Tibial artery (tissue), 4 donors: ENCODE measurements at regions not wholly inside any gene's neighbourhood (a gene's known extent, or its start where the extent isn't known, plus 50 kb on each side); places are given as distances from the start of the nearest gene placed in this dataset.

Experiments used
- DNase-seq, 2 donors: peaks; one replicate each; pipeline ENCODE4 v3.0.0-alpha.2; 2019
- H3K27ac ChIP-seq, 2 donors: fragments of 200-600 bp; sonication (generic) in 1 of 2; 1 replicate in 1 of 2; 2 replicates in 1 of 2; pipeline ENCODE4 v1.5.1; 2018 to 2019; ENCODE audit warnings: mild to moderate bottlenecking in 1 of 2
- H3K27me3 ChIP-seq, 2 donors: fragments of 200-600 bp; sonication (generic) in 1 of 2; one replicate each; pipeline versions ENCODE4 v1.5.1 to v1.6.0; 2016 to 2019
- H3K36me3 ChIP-seq, 3 donors: fragments of 200-600 bp; sonication (generic) in 2 of 3; one replicate each; pipeline ENCODE4 v1.5.1; 2016 to 2019; ENCODE audit warnings: mild to moderate bottlenecking in 2 of 3
- H3K4me1 ChIP-seq, 4 donors: fragments of 200-600 bp; sonication (generic) in 2 of 4; 1 replicate in 3 of 4; 2 replicates in 1 of 4; pipeline ENCODE4 v1.5.1; 2016 to 2019
- H3K4me3 ChIP-seq, 2 donors: fragments of 200-600 bp; sonication (generic) in 1 of 2; 1 replicate in 1 of 2; 2 replicates in 1 of 2; pipeline ENCODE4 v1.5.1; 2018 to 2019; ENCODE audit warnings: mild to moderate bottlenecking in 2 of 2
- H3K9me3 ChIP-seq, 3 donors: fragments of 200-600 bp; sonication (generic) in 1 of 3; one replicate each; pipeline ENCODE4 v1.5.1; 2016 to 2019
- intact Hi-C: fragments of 100-400 bp; cut with DNase I; formaldehyde crosslinking; loops from one replicate; pipeline ENCODE4 v1.15.0; 2023; ENCODE audit warnings: low total_unique reads
- TF ChIP-seq, protein P1 (sequence below), 2 experiments: fragments of 200-600 bp in 1 of 2; fragments of 450-650 bp in 1 of 2; IDR thresholded peaks; one replicate each; pipeline ENCODE4 v1.5.1; 2017 to 2019; ENCODE audit warnings: antibody characterized with exemption in 2 of 2, mild to moderate bottlenecking in 1 of 2, moderate library complexity in 1 of 2

DNA sequence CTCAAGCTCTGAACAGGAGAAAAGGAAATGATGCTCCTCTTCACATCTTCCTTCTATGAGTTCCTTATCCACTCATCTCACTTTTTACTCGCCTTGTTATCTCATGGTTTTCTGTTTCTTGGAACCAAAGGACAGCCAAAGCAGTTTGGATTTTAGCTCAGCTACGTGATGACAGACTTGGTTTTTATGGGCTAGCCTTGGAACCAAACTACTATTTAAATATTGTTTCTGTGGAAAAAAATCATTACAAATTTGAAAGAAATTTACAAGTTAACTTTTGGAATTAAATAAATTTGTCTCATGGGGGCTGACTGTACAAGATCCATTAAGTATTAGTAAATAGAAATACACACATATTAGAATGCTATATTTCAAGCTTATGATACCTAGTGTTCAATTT lies 727.8 kb upstream of the FANCL start:
- no peaks in the 10 kb centered on the region for H3K4me1 ChIP-seq
- no peak overlapping the region for H3K27ac ChIP-seq
- TF ChIP-seq, protein P1, sequence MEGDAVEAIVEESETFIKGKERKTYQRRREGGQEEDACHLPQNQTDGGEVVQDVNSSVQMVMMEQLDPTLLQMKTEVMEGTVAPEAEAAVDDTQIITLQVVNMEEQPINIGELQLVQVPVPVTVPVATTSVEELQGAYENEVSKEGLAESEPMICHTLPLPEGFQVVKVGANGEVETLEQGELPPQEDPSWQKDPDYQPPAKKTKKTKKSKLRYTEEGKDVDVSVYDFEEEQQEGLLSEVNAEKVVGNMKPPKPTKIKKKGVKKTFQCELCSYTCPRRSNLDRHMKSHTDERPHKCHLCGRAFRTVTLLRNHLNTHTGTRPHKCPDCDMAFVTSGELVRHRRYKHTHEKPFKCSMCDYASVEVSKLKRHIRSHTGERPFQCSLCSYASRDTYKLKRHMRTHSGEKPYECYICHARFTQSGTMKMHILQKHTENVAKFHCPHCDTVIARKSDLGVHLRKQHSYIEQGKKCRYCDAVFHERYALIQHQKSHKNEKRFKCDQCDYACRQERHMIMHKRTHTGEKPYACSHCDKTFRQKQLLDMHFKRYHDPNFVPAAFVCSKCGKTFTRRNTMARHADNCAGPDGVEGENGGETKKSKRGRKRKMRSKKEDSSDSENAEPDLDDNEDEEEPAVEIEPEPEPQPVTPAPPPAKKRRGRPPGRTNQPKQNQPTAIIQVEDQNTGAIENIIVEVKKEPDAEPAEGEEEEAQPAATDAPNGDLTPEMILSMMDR (IDR thresholded peaks at IDR 0.05): no peak
- H3K4me3 ChIP-seq: no peak overlapping the region
- H3K27me3 ChIP-seq: no peaks in the 10 kb centered on the region
- intact Hi-C loops: no loop called here
- DNase-seq: no peak
- no peaks in the 10 kb centered on the region for H3K9me3 ChIP-seq
- H3K36me3 ChIP-seq: no peaks in the 10 kb centered on the region

GRCh38 chr2:58967736-58968135 lies 726.6 kb upstream of the FANCL start:
- no peaks in the 10 kb centered on the region for H3K36me3 ChIP-seq
- intact Hi-C loops: no loop called here
- no peak for DNase-seq

DNA sequence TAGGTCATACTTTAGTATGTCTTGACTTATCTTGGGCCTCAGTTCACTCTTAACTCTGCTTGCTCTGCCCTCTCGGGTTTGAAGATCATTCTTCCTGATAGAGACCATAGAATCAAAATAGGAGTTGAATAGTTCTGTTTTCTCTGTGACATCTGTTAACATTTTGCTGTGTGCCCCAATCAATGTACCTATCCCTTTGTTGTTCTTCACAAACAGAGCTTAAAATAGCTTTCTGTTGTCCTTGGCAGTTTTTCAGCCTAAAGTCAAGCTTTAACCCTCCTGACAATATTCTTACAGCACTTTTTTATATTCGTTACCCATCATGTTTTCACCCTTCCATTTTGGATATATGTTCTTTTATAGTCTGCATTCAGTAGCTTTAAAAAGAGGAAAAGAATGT lies 724.5 kb upstream of the FANCL start:
- intact Hi-C loops: no loop called here
- DNase-seq: no peak
- Histone ChIP-seq H3K4me1 (no peaks in the 10 kb centered on the region), H3K36me3 (no peaks in the 10 kb centered on the region), H3K9me3 (no peaks in the 10 kb centered on the region), H3K4me3 (no peak overlapping the region), H3K27ac (no peak overlapping the region), H3K27me3 (no peaks in the 10 kb centered on the region)
- TF ChIP-seq, protein P1 (IDR thresholded peaks at IDR 0.05): no peak

More at GRCh38 chr2:58967736-58968135, 726.6 kb upstream of the FANCL start:
- Histone ChIP-seq H3K4me1 (no peaks in the 10 kb centered on the region), H3K27me3 (no peaks in the 10 kb centered on the region), H3K27ac (no peak overlapping the region), H3K4me3 (no peak overlapping the region), H3K9me3 (no peaks in the 10 kb centered on the region)
- TF ChIP-seq, protein P1 (IDR thresholded peaks at IDR 0.05): no peak

GRCh38 chr2:58959996-58960395 lies 718.9 kb upstream of the FANCL start:
- DNase-seq: no peak
- H3K4me1 ChIP-seq: no peaks in the 10 kb centered on the region

GRCh38 chr2:58957188-58957840 lies 716.2 kb upstream of the FANCL start:
- Histone ChIP-seq H3K27me3 (no peaks in the 10 kb centered on the region), H3K27ac (no peak overlapping the region), H3K36me3 (no peaks in the 10 kb centered on the region), H3K4me3 (no peak overlapping the region), H3K4me1 (no peaks in the 10 kb centered on the region), H3K9me3 (no peaks in the 10 kb centered on the region)
- TF ChIP-seq, protein P1 (IDR thresholded peaks at IDR 0.05): no peak
- no peak for DNase-seq
- intact Hi-C loops: no loop called here

More at GRCh38 chr2:58959996-58960395, 718.9 kb upstream of the FANCL start:
- no peaks in the 10 kb centered on the region for H3K27me3 ChIP-seq
- no peak overlapping the region for H3K4me3 ChIP-seq
- no peak overlapping the region for H3K27ac ChIP-seq
- TF ChIP-seq, protein P1 (IDR thresholded peaks at IDR 0.05): no peak
- H3K36me3 ChIP-seq: no peaks in the 10 kb centered on the region
- H3K9me3 ChIP-seq: no peaks in the 10 kb centered on the region
- intact Hi-C loops: no loop called here
